BE2C (cell line): ENCODE measurements at regions not wholly inside any gene's neighbourhood (a gene's known extent, or its start where the extent isn't known, plus 50 kb on each side); places are given as distances from the start of the nearest gene placed in this dataset.
"Not testable (repeated sequence)": the region's sequence is repeated elsewhere in the genome, so short reads cannot be mapped to it uniquely, and the experiment has no call there.

Source experiments
- DNase-seq: peaks from one replicate; pipeline ENCODE4 v3.0.0-alpha.2; 2020
- H3K27me3 ChIP-seq: fragments of 250-450 bp; sonication (Bioruptor Pico); 2 replicates; pipeline ENCODE4 v1.5.1; 2020; ENCODE audit warnings: mild to moderate bottlenecking
- H3K36me3 ChIP-seq: fragments of 250-450 bp; sonication (Bioruptor Pico); 2 replicates; pipeline ENCODE4 v1.5.1; 2020; ENCODE audit warnings: mild to moderate bottlenecking
- H3K4me1 ChIP-seq: fragments of 250-450 bp; sonication (Bioruptor Pico); 2 replicates; pipeline ENCODE4 v1.5.1; 2020
- H3K4me3 ChIP-seq: 2 replicates; pipeline ENCODE4 v1.5.1; 2011; ENCODE audit warnings: low read depth, low read length
- H3K9me3 ChIP-seq: fragments of 250-450 bp; sonication (Bioruptor Pico); 2 replicates; pipeline ENCODE4 v1.5.1; 2020
- CTCF ChIP-seq: IDR thresholded peaks from 2 replicates; pipeline ENCODE4 v1.5.1; 2012; ENCODE audit warnings: mild to moderate bottlenecking, low read depth, low read length

GRCh38 chr11:89583580-89583979, 92.4 kb upstream of the NOX4 start:
- no peak for TF ChIP-seq CTCF
- no peaks in the 10 kb centered on the region for H3K27me3 ChIP-seq
- no peak overlapping the region for H3K4me3 ChIP-seq
- no peaks in the 10 kb centered on the region for H3K4me1 ChIP-seq
- H3K36me3 ChIP-seq, result no peaks in the 10 kb centered on the region
- DNase-seq, result no peak
- H3K9me3 ChIP-seq, result no peaks in the 10 kb centered on the region

GRCh38 chr11:89585046-89585445, 93.9 kb upstream of the NOX4 start:
- H3K4me1 ChIP-seq, H3K27me3 ChIP-seq, H3K4me3 ChIP-seq, H3K36me3 ChIP-seq, H3K9me3 ChIP-seq, DNase-seq: not testable (repeated sequence)

- not testable (repeated sequence) for H3K4me3 ChIP-seq, H3K9me3 ChIP-seq, H3K36me3 ChIP-seq, H3K27me3 ChIP-seq, H3K4me1 ChIP-seq, DNase-seq
These were observed 94.3 kb upstream of the NOX4 start for GRCh38 chr11:89585471-89585870.

GRCh38 chr11:89589413-89589812, 98.2 kb upstream of the NOX4 start:
- not testable (repeated sequence) for H3K4me3 ChIP-seq, DNase-seq, H3K9me3 ChIP-seq, H3K27me3 ChIP-seq, H3K4me1 ChIP-seq, H3K36me3 ChIP-seq

- H3K36me3 ChIP-seq, DNase-seq, H3K4me3 ChIP-seq, H3K4me1 ChIP-seq, H3K27me3 ChIP-seq, H3K9me3 ChIP-seq: not testable (repeated sequence)
These were observed 98.9 kb upstream of the NOX4 start for GRCh38 chr11:89590008-89590632.

DNA sequence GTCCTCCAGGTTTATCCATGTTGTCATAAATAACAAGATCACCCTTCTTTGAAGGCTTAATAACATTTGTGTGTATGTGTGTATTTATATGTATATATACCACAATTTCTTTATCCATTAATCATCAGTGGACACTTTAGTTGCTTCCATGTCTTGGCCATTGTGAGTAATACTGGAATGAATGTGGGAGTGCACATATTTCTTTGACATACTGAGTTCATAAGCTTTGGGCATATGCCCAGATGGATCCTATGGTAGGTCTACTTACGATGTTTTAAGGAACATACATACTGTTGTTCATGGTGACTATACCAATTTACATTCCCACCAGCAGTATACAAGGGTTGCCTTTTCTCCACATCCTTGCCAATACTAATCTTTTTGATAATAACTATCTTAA, 108.8 kb upstream of the TRIM77 start:
- H3K4me3 ChIP-seq, H3K9me3 ChIP-seq, H3K27me3 ChIP-seq, DNase-seq, H3K36me3 ChIP-seq, H3K4me1 ChIP-seq: not testable (repeated sequence)

GRCh38 chr11:89604281-89604680, 105.8 kb upstream of the TRIM77 start:
- no peak for DNase-seq
- TF ChIP-seq CTCF, result no peak
- no peaks in the 10 kb centered on the region for H3K36me3 ChIP-seq

GRCh38 chr11:89606845-89607244, 103.3 kb upstream of the TRIM77 start:
- H3K9me3 ChIP-seq, H3K4me3 ChIP-seq, H3K4me1 ChIP-seq, DNase-seq, H3K36me3 ChIP-seq, H3K27me3 ChIP-seq: not testable (repeated sequence)

More at GRCh38 chr11:89604281-89604680, 105.8 kb upstream of the TRIM77 start:
- Histone ChIP-seq H3K4me3 (no peak overlapping the region), H3K4me1 (no peaks in the 10 kb centered on the region), H3K9me3 (no peaks in the 10 kb centered on the region), H3K27me3 (no peaks in the 10 kb centered on the region)

DNA sequence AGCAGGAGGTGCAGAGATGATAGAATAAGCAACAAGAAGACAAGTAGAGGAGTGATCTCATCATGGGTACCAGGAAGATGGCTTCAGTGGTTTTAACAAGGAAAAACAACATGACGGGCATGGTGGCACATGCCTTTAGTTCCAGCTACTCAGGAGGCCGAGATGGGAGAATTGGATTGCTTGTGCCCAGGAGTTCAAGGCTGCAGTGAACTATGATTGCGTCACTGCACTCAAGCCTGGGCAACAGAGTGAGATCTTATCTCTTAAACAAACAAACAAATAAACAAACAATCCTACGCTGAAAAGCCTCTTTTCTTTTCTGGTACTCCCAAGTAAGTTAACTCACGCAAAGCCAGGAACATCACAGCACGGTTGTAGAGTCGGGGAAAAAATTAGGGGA, 102.6 kb upstream of the TRIM77 start:
- not testable (repeated sequence) for DNase-seq, H3K27me3 ChIP-seq, H3K9me3 ChIP-seq, H3K4me3 ChIP-seq, H3K4me1 ChIP-seq, H3K36me3 ChIP-seq

DNA sequence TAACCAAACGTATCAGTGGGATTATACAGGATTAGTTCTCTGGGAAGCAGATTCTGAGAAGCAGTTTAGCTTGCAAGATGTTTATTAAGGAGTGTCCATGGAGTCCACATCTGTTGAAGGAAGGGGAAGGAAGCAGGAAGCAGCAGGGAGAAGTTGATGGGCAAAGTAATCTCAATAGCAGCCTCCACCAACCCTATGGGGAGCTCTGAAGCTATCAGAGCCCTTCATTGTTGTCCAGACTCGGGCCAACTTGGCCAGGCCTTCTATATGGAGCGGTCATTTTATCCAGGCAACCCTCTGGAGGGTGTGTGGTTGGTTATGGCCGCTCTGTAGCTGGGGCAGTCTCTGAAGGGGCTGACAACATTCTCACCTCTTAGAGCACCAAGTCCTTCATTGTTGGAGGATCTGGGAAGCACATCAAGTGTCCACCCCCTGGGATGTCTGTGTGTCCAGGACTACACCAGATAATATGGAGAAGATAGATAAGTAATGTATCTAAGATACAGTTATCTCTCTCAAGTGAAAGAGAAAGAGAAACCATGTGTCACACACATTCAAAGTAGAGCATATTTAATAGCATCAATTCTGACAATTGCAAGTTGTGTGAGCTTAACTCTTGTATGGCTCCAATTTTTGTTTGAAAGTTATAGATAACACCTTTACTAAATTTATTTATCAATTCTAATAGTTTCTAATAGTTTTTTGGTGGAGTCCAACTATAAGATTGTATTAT, 101.7 kb upstream of the TRIM77 start:
- no peaks in the 10 kb centered on the region for H3K9me3 ChIP-seq
- H3K4me1 ChIP-seq, result no peaks in the 10 kb centered on the region
- H3K4me3 ChIP-seq, result no peak overlapping the region
- H3K36me3 ChIP-seq, result no peaks in the 10 kb centered on the region
- no peak for TF ChIP-seq CTCF
- no peaks in the 10 kb centered on the region for H3K27me3 ChIP-seq
- no peak for DNase-seq
